GM21423 (cell line): ENCODE measurements at regions not wholly inside any gene's neighbourhood (a gene's known extent, or its start where the extent isn't known, plus 50 kb on each side); places are given as distances from the start of the nearest gene placed in this dataset.
"Not testable (repeated sequence)": the region's sequence is repeated elsewhere in the genome, so short reads cannot be mapped to it uniquely, and the experiment has no call there.

Source experiments
- ATAC-seq: cut with Tn5 transposase; IDR thresholded peaks from one replicate; pipeline ENCODE4 v1.9.1; 2021; ENCODE audit warnings: mild to moderate bottlenecking, moderate library complexity; ENCODE audit not compliant: unreplicated experiment

GRCh38 chr7:84880326-84880997 lies 306.4 kb downstream of the SEMA3D start:
- not testable (repeated sequence) for ATAC-seq

- no peak for ATAC-seq
Observed at GRCh38 chr7:84879570-84880325, 307.1 kb downstream of the SEMA3D start.

GRCh38 chr7:84877943-84878570 lies 308.8 kb downstream of the SEMA3D start:
- no peak for ATAC-seq

GRCh38 chr7:84876061-84876821 lies 310.6 kb downstream of the SEMA3D start:
- no peak for ATAC-seq

GRCh38 chr7:84865560-84865959 lies 321.3 kb downstream of the SEMA3D start:
- no peak for ATAC-seq

- no peak for ATAC-seq
Observed at GRCh38 chr7:84857336-84857735, 329.5 kb downstream of the SEMA3D start.

- no peak for ATAC-seq
Observed at GRCh38 chr7:84855758-84856157, 331.1 kb downstream of the SEMA3D start.

GRCh38 chr7:84848974-84849372 lies 337.9 kb downstream of the SEMA3D start:
- ATAC-seq: not testable (repeated sequence)

GRCh38 chr7:84848219-84848973 lies 338.5 kb downstream of the SEMA3D start:
- no peak for ATAC-seq

- ATAC-seq: no peak
Observed at GRCh38 chr7:84847790-84848189, 339.1 kb downstream of the SEMA3D start.

- no peak for ATAC-seq
Observed at GRCh38 chr7:84847038-84847437, 339.8 kb downstream of the SEMA3D start.

GRCh38 chr7:84845971-84846370 lies 340.9 kb downstream of the SEMA3D start:
- ATAC-seq: no peak

- no peak for ATAC-seq
Observed at GRCh38 chr7:84844771-84845170, 342.1 kb downstream of the SEMA3D start.

GRCh38 chr7:84841809-84842208 lies 345.0 kb downstream of the SEMA3D start:
- ATAC-seq: no peak

- ATAC-seq: no peak
Observed at GRCh38 chr7:84838857-84839256, 348.0 kb downstream of the SEMA3D start.

GRCh38 chr7:84837405-84837804 lies 349.5 kb downstream of the SEMA3D start:
- ATAC-seq: no peak

GRCh38 chr7:84829719-84830118 lies 357.1 kb downstream of the SEMA3D start:
- no peak for ATAC-seq

- ATAC-seq: no peak
Observed at GRCh38 chr7:84824057-84824651, 362.7 kb downstream of the SEMA3D start.

- ATAC-seq: no peak
Observed at GRCh38 chr7:84823530-84823929, 363.3 kb downstream of the SEMA3D start.

- no peak for ATAC-seq
Observed at GRCh38 chr7:84822941-84823510, 363.8 kb downstream of the SEMA3D start.
